Embryonic facial prominence (tissue), 1 donor: ENCODE measurements at regions not wholly inside any gene's neighbourhood (a gene's known extent, or its start where the extent isn't known, plus 50 kb on each side); places are given as distances from the start of the nearest gene placed in this dataset.

Experiments
- DNase-seq: peaks from one replicate; pipeline ENCODE4 v3.0.0-alpha.2; 2016; ENCODE audit errors: extremely low spot score

GRCh38 chr11:116294630-116295029 lies 478.2 kb downstream of the BUD13 start:
- no peak for DNase-seq

DNA sequence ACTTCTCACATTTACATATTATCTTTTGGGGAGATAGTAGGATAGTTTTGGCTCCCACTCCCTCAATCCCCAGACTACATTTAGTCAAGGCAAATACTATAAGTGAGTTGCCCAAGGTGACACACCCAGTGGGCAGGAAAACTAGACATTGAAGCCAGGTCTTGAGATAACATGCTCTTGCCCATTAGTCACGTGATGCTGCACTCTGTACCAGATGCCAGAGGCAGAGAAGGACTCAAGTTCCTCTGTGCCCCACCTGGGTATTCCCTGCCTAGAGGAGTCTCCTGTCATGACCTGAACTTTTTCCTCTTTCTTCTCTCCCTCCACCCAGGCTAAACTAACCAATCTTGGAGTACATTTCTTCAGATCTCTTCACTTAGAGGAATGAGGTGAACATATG lies 484.9 kb downstream of the BUD13 start:
- no peak for DNase-seq

- no peak for DNase-seq
Measured at GRCh38 chr11:116285026-116285425, 487.8 kb downstream of the BUD13 start.

DNA sequence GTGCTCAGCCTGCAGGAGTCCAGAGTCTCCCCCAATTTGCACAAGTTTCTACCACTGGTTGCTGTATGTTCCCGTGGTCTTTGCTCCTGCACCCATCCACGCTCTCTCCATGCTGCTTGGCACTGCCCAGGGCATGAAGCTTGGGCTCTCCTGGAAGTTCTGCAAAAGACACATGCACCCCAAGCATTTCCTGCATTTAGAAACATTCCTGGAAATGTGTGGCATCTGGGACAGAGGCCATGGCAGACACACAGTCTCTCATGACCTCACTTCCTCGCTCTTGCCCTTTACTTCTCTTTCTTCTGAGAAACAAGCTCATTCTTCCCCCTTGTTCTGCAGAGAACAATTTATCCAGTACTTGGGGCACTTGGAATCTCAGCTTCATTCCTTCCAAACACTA lies 489.5 kb downstream of the BUD13 start:
- DNase-seq: no peak

GRCh38 chr11:116282481-116282880 lies 490.3 kb downstream of the BUD13 start:
- DNase-seq: no peak

- DNase-seq: no peak
Measured at GRCh38 chr11:116281173-116282160, 491.3 kb downstream of the BUD13 start.

DNA sequence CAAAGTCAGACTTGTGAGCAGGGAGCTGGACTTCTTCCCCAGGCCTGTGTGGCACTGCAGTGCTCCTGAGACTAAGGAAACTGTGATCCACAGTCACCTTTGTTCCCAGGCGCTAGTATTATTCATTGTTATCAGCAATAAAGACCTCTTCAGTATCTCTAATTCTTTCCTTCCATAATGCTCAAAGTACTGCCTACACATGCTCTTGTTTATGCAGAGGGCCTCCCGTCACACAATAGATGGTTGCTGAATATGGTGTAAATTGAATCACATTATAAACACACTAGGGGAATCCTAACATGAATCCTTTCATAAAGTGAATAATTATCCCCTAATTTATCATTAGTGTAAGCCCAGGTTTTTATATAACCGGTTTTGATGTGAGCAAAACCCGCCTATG lies 493.3 kb downstream of the BUD13 start:
- DNase-seq: no peak

DNA sequence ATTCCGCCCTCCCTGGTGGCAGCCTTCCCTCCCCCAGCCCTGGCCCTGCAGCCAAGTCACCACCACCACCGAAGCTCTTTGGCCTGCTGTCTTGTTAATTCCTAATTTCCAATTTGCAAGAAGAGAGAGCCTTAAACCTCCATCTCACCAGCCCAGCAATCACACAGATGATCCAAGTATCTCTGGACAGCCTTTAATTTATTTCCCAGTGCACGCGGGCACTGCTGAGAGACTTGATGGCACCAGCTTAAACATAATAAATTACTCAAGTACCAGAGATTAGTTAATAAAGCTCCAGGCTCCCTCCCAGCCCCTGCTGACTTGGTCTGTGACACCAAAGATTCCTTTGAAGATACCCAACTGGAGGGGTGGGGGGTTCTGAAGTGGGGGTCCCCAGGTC lies 494.7 kb downstream of the BUD13 start:
- no peak for DNase-seq

DNA sequence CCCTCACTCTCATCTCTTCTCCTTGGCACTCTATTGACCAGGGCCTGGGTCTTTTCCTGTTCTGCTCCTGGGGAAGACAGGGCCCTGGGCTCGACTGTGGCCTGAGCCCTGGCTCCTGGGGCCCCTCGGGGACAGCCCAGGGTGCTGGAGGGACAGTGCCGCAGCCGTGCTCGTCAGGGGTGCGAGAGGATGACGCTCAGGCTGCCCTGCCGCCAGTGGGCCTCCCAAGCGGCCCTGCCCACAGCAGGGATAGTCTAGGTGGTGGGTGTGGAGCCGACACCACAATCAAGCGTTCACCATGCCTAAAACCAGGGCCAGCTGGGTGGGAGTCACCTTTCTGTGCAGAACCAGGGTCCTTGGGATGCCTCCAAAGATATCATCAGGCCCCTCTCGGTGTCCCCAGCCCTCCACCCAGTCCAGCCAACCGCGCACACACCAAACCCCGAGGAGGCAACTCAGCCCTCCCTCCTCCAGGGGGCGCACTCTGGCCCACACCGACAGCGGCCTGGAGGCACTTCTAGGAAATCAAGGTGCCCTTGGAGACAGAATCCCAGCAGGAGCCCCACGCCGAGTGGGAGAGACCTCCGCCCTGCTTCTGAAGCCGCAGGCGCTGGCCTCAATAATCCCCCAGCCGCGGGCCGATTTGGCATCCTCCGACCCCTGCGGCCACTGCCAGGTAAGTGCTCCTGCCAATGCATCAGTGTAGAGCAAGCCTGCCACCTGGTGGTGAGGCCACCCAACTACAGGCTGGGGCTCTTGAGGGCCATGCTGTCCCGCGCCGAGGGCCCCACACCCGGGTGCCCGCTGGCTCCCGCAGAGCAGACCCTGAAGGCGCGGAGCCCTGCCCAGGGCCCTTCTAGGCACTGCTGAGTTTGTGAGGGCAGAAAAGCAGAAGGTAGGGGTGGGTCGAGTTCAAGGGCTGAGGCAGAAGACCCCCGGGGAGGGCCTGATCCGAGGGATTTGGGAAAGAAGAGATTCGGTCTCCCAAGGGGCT lies 496.4 kb downstream of the BUD13 start:
- DNase-seq: no peak

DNA sequence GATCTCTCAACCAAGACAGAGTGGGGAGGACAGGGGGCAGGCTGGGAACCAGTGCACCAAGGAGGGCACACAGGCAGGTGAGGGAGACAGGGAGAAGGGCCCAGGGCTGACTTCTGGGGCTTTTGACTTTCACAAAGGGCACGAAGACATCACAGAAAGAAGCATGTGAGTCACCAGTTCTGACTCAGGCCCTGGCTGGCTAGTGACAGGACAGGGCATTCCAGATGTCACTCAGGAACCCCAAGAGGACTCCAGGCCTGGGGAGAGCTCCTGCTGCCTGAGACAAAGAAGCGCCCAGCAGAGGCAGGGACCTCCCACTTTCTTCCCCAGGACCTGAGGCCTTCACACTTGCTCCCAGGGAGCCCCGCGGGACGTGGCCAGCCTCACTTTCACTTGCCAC lies 497.2 kb downstream of the BUD13 start:
- DNase-seq: no peak

GRCh38 chr11:116274521-116274920 lies 498.3 kb downstream of the BUD13 start:
- no peak for DNase-seq

GRCh38 chr11:116272181-116272789 lies 500.5 kb downstream of the BUD13 start:
- DNase-seq: no peak

GRCh38 chr11:116271479-116271878 lies 501.3 kb downstream of the BUD13 start:
- no peak for DNase-seq

DNA sequence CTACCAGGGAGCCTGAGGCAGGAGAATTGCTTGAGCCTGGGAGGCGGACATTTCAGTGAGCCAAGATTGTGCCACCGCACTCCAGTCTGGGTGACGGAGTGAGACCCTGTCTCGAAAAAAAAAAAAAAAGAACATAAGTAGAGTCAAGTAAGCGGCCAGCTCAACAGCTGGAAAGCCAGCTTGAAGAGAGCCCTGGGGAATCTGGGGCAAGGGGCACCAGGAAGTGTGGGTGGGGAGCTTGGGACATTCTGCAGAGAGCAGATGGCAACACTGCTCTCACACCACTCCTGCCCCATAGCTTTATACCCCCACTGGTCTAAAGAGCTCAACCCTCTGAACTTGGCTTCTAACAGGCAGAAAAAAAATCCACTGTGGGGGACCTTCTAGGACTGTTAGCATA lies 505.6 kb downstream of the BUD13 start:
- no peak for DNase-seq

- no peak for DNase-seq
Measured at GRCh38 chr11:116263770-116264169, 509.0 kb downstream of the BUD13 start.

DNA sequence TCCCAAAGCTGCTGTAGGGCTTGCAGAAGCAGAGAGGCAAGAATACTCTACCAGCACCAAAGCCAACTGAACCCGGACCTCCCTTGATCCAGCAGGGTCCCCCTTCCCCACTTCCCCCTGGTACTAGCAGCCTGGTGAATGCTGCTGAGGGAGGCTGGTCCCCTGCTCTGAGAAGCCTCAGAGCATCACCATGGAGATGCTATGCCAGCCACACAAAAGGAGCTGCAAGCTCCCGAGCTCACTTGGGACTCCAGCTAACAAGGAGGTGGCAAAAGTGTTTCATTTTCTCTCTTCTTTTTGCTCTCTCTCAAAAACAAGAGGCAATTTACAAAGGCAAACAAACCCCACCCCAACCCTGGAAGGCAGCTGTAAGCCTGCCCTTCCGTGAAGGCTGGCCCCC lies 509.8 kb downstream of the BUD13 start:
- DNase-seq: no peak

GRCh38 chr11:116262370-116262769 lies 510.4 kb downstream of the BUD13 start:
- DNase-seq: no peak

- no peak for DNase-seq
Measured at GRCh38 chr11:116261606-116262005, 511.2 kb downstream of the BUD13 start.

GRCh38 chr11:116258821-116259220 lies 514.0 kb downstream of the BUD13 start:
- no peak for DNase-seq

DNA sequence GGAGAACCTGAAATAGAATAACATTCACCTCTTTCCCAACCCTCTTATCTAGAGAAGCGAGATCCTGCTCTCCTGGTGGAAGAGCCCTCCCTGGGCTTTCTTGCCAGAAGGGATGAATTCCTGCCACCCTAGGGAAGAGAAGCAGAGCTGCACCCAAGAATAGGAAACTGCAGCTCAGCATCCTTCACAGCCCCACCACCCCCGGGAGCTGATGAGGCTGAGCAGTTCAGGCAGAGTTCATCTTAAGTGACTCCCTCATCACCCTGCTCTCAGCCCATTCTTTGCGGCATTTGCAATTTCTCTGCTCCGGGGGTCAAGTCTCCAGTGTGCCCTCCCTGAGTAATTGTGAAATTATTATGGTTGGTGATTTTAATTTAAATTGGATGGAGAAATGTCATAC lies 514.9 kb downstream of the BUD13 start:
- DNase-seq: no peak

DNA sequence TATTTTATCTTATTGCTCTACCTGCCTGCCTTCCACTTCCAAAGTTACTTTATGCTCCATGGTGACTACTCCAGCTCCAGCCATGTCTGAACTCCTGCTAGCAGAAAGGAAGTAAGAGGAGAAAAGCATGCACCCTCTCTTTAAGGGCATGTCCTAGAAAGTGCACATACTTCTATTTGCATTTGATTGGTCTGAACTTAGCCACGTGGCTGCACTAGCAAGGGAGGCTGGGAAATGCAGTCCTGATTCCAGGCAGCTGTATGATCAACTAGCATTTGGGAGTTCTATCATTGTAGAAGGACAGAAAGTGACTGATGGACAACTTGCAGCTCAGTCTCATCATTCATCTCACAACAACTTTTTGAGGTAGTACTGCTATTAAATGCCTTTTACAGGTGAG lies 515.7 kb downstream of the BUD13 start:
- DNase-seq: no peak

- DNase-seq: no peak
Measured at GRCh38 chr11:116256215-116256614, 516.6 kb downstream of the BUD13 start.
